ENCODE measurements at regions not wholly inside any gene's neighbourhood (a gene's known extent, or its start where the extent isn't known, plus 50 kb on each side); places are given as distances from the start of the nearest gene placed in this dataset.

DNA sequence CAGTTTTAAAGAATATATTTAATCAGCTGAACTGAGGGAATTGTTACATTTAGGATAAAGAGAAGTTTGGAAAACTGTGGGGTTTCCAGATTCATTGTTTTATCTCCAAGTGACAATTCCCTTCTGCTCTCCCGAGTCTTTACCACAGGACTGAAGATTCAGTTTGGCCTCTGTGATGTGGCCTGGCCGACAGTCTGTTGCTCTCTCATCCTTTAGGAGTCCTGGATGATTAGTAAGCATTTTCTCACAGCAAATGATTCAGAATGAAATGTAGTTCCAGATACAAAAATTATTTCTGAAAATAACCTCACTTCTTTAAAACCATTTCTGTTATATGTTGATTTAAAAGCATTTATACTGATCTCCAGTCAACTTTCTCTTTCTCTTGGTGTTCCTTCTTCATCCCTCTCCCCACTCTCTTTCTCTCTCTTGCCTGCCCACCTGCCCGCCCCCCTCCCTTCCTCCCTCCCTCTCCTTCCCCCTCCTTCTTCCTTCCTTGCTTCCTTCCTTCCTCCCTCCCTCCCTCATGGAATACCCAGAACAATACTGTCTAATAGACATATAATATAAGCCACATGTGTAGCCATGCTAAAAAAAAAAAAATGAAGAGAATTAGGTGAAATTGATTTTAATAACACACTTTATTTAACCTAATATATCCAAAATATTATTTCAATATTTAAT is 254.9 kb downstream of the PRL start:
- DNase-seq (ENCODE audit: low read depth in 4 of 4, low spot score in 3 of 4), result no peak

DNA sequence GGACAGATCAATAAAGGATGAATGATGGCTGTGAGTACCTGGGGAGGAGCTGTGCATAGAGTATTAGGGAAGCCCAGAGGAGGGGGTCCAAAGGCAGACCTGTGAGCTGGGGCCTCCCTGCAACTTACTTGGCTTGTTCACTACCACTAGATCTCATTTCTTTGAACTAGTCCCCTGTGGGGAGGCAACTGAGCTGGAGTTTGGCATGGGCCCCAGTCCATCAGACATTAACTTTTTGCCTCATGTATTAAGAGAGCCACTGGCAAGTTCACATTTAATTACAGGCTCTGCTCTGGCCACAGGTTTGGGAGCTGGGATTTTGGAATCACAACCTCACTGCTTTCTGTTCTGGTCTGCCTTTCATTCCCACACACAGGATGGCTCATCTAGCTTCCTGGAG is 254.1 kb downstream of the PRL start:
- no peak for DNase-seq (ENCODE audit: low read depth in 4 of 4, low spot score in 3 of 4)

DNA sequence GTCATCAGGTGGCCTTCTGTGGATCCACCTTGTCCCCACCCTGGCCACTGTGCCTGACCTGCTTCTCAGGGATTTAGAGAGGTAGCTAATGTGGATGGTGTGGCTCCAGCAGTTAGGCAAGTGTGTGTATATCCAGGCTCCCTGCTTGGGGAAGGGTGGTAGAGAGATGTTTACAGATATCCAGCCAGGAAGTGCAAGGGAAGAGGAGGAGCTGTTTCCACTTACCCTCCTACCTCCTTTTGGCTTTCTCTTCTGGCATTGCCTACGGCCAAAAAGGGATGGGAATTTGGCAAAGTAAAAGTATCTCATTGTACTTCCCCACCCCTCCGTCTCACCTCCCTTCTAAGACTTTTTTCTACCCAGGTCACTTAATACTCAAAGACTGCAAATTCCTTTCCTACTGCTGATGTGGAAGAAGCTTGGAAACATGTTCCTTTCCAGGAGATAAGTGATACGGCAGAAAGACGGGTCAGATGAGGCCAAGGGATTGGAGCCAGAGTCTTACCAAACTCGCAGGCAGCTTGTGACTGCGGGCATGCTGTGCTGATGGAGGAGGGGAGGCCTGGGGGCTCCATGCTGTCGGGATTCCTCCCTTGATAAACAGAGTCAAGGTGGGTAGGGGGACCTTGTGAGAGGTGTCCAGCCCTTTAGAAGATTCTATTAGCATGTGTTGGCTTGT is 253.4 kb downstream of the PRL start:
- DNase-seq (ENCODE audit: low read depth in 4 of 4, low spot score in 3 of 4), result no peak

DNA sequence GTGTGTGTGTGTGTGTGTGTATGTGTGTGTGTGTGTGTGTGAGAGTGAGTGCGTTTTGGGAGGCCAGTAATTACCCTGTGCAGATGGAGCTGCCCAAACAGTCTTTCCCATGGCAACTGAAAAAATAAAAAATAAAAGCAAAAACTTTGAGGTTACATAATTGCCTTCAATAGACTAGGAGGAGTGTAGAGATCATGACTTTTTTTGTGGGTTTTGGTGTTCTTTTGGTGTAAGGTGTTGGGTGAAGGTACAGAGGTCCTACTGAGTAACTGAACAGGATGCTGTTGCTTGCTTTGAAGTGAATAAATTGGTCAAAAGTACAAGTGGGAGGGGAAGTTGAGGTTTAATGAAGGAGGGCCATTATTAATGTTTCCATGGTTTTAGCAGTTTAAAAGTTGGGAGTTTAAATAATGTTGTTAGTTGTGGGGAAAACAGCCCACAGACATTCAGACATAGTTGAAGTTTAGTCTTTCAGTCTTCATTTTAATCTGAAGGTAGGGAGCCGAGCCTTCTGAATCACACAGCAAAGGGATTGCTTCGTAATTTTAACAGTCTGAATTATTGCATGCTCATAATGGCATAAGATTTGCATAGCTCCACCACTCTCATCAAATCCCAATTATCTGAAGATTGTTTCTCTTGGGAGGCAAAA is 251.4 kb downstream of the PRL start:
- no peak for DNase-seq (ENCODE audit: low read depth in 4 of 4, low spot score in 3 of 4)

DNA sequence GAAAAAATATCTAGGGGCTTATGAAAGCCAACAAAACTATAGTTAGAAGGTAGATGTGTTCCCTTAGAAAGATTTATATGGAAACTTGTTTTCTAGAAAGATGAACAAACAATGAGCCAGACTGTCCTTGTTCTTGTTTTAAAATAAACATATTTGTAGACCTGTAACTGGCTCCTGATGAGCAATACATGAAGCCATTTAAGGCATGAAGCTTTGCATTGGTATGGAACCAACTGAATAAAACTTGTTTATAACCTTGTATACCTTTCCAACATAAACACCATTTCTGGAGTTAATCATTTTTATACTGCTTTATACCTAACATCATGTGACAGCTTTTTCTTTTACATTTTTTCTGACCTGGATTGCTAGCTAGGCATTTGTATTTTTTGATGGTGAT is 247.8 kb downstream of the PRL start:
- no peak for DNase-seq (ENCODE audit: low read depth in 4 of 4, low spot score in 3 of 4)

DNA sequence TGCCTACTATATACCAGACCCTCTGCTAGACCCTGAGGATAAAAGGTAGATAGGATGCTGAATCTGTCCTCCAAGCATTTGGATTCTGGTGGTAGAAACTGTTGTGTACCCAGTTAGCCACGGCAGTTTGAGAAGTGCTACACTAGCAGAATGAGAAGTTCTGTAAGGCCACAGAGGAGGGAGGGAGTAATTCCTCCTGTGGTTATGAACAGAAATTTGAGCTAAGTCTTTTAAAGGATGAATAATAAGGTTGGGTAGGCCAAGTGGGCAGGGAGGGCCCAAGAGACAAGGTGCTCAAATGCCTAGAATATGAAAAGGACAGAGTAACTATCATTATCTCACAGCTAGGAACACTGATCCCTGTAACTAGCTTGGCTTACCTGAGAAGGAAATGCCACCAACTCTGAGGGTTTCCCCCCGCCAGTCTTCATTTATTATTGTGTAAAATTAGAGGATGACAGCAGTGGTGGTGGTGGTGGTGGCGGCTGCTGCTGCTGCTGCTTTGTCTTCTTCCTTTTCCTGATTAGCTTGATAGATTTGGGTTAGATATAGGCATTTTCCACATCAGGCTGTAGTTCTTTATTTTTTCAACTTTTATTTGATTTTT is 243.3 kb downstream of the PRL start:
- no peak for DNase-seq (ENCODE audit: low read depth in 4 of 4, low spot score in 3 of 4)

DNA sequence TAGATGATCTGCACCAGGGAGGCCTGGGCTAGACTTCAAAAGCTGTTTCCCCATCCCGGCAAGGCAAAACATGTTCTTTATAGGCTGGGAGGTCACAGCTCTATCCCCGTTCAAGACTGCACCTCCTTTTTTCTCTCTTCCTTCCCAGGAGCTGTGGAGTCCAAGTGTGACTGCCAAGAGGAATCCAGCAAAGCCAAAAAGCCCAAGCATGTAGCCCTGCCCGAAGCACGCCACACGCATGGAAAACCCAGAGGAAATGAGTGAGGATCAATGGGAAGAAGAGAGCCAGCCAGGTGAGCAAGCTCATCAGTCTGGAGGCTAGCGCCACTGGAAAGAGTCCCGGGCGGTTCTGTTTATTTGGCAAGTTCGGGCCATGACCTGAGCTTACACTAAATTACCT is 240.4 kb downstream of the PRL start:
- no peak for DNase-seq (ENCODE audit: low read depth in 4 of 4, low spot score in 3 of 4)

DNA sequence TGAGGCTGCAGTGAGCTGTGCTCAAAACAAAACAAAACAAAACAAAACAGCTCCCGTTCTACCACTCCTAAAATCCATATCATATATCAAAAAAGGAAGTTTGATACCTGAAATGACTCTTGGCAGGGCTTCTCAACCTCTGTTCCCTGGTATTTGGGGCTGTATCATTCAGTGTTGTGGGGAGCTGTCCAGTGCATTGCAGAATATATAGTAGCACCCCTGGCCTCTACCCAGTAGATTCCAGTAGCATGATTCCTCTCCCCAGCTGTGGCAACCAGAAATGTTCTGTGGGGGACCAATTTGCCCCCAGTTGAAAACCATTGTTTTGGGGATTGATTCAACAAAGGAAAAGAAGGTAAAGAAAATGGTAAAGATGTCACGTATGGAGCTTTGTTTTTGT is 238.9 kb downstream of the PRL start:
- DNase-seq (ENCODE audit: low read depth in 4 of 4, low spot score in 3 of 4), result no peak

DNA sequence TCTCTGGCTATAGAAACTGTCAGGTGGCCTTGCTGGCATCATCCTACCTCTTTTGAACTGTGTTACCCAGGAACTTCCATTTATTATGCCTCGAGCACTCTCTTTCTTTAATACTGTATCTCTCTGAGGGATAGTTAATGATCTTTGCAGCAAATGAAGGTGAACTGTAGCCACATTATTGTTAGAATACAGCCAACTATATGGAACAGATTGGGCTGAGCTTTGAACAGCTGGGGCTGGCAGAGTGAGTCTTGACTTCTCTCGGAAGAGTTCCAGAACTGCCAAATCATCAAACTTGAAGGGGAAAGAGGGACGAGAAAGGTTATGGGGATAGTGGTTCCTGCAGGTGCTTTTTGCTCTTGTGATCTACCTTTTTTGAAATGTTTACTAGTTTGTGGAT is 237.7 kb downstream of the PRL start:
- DNase-seq (ENCODE audit: low read depth in 4 of 4, low spot score in 3 of 4), result no peak

DNA sequence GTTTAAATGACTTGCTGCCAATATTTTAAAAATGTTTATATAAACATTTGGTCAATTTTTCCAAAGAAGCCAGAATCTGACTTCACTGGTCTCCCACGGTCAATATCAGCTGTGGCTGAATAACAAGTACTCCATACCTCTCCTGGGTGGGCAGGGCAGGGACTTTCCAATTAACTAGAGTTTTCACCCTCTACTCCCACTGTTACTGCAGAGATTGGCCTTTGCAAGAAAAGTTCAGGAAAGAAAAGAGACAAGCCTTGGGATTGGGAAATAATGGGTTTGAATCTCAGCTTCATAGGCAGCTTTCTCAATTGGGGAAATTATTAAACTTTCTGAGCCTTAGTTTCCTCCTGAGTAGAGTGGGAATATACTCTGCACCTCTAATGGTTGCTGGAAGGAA is 236.9 kb downstream of the PRL start:
- no peak for DNase-seq (ENCODE audit: low read depth in 4 of 4, low spot score in 3 of 4)

DNA sequence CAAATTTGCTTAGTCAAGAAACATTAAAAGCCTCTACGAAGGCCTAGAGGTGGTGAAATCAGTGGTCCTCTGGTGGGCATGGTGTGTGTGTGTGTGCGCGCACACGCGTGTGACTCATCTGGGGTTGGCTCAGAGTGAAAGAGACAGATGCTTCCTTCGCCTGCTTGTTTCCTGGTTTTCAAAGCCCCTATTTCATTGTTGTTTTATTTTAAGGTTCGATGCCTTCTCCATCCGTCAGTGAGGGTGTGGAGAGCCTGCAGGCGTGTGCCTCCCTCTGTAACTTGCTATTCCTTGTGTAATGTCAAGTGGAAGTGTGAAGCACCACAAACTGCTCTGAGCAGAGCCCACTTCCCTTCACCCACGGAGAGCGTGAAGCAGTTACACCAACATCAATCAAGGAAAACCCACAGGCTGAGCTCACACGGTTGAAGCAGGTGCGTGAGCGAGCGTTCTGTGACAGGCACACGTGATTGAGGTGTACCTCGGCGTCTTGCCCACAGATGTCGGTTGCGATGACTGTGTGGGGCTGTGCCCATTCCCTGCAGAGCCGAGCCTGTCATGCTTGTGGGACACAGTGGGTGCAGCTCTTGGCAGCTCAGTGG is 233.9 kb downstream of the PRL start:
- DNase-seq (ENCODE audit: low read depth in 4 of 4, low spot score in 3 of 4), result no peak

DNA sequence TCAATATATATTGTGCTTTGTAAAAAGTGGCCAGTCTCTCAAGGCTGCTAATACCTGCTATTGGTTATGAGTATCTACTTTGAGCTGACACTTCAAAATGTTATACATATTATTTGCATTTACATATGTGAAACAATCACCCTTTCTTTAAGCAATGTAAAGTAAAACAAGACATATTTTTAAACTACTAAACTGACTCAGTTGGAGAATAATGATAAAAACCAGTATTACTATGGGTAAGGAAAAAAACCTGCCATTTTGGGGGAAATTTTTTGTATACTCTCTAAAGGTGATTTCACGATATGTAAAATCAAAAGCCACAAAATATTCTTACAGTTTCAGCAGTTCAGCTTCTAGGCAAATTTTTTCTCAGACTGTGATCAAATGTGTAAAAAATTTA is 232.3 kb downstream of the PRL start:
- no peak for DNase-seq (ENCODE audit: low read depth in 4 of 4, low spot score in 3 of 4)

DNA sequence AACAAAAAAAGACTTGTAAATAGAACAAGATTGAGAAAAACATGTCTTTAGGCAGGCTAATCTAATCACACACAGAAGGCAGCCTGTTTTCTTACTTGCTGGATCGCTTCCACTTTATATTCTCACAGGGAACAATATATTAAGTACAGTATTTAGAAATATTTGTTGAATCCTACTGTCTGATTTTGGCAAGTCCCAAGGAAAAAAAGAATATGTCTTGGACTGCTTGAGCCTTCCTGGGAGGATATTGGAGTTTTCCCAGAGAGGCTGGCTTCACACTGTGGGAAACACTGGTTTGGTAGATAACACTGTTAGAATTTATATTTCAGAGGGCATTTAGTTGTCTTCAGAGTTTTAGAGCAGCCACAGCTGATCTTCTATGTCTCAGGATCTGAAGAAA is 229.7 kb downstream of the PRL start:
- peak in 1 of 4 donors; percentile 40 for DNase-seq (ENCODE audit: low read depth in 4 of 4, low spot score in 3 of 4)

DNA sequence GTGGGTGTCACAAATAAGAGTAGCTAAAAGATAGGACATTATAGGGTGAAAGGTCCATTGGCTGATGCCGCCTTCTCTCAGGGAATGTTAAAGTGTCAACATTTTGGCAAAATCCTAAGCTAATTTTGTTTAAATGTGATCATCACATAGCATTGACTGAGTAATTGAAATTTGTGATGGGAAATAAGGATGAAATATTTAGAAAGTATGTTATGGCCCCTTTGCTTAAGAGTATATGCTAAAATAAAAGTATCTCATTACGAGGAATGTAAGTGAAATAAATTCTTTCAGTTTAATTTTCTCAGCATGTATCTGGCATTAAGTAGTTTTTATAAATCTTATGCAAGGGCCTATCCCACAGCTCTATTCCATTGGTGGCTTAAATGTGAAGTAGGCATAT is 229.2 kb downstream of the PRL start:
- no peak for DNase-seq (ENCODE audit: low read depth in 4 of 4, low spot score in 3 of 4)

DNA sequence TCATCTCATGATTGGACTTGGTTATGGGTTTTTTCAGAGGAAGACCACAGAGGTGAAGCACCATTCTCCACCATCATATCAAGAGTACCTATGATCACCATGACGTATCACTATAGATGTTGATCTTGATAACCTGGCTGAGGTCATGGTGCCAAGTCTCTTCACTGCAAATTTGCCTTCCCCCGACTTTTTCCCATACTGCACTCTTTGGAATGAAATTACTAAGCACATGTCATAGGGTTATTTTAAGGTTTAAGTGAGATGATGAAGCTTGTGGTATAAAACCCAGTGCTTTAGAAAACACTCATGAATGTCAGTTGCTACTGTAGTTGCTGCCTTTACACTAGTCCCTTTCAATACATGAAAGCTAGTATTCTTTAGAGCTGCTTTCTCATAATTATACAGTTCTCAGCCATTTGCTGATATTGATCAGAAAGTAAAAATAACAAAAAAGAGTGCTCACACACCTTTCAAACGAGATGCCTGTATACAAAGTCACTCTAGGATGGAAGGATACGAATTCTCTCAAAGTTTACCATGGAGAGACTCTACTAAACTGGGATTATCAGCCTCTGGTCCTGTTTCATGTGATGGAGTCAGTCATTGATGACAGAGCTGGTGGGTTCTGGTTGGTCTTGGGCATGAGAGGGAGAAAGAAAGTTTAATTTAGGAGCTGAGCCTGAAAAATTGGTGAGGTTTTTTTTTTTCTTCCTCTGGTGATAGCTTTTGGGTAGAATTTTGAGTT is 228.1 kb downstream of the PRL start:
- no peak for DNase-seq (ENCODE audit: low read depth in 4 of 4, low spot score in 3 of 4)

DNA sequence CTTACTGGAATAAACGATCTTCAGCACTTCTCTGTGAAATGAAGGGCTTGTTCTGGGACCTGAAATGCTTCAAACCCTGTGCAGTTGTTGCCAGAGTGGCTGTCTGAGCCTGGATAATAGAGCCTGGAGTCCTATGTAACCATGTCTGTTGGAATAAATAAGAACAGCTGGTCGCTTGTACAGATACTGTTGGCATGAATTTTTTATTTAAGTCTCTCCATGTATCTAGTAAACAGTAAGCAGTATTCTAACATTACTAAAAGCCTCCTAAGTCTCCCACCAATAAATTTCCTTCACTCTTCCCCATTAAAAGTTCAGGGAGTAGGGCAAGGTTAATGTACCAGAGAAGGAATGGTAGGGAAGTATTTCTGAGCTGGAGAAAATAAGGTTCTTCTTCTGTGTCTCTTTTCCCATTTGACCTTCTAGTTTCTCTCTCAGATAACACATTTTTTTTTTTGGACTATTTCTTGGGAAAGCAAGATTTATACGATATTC is 227.5 kb downstream of the PRL start:
- DNase-seq (ENCODE audit: low read depth in 4 of 4, low spot score in 3 of 4), result peak in 1 of 4 donors; percentile 71

DNA sequence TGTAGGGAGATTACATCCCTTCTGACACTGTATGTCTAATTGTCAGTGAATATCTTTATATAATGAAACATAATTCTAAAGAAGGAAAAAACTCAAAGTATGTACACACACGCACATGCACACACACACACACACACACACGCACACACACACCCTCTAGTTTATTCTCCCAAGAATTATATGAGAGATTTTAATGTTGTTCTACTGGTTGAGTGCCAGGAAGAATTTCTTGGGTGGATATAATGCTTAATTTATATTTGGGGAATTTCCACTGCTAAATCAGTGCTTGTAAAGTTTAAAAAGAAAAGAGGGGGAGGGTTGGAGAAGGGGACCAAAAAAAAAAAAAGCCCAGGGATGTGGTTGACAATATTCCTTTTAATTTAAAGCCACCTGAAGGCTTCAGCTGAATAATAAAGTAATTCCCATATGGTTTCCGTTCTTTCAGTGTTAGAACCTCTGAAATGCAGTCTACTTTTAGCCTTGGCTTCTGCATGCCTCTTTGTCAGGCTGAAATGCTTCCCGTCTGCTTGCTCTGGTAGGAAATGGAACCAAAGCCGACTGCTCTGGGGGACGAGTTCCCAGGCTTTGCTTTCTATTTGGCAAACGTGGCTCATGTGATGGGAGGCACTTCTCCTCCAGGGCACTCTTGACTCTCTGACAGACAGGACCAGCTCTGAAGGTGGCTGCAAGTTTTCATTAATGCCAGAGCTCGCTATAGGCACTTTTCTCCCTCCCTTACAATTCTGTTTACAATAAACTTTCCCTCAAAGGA is 225.4 kb downstream of the PRL start:
- peak; percentile 50 to 72 (median 65) for DNase-seq (ENCODE audit: low read depth in 4 of 4, low spot score in 3 of 4)

DNA sequence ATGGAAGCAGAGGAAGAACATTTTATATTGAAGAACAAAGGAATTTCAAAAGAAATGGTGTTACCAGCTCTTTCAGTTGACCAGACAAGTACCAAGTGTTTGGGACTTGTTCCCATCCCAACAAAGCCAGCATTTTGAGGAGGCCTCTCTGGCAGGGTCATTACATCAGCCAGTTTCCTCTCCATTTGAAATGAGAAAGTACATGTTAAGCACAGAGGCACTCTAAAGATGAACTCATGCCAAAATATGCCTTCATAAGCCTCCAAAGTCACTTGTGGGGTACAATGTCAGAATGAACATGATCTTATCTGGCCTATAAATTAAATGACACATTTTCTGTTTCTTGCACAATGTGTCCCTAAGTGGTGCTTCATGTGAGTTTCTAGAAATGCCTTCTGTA is 223.9 kb downstream of the PRL start:
- DNase-seq (ENCODE audit: low read depth in 4 of 4, low spot score in 3 of 4), result no peak

DNA sequence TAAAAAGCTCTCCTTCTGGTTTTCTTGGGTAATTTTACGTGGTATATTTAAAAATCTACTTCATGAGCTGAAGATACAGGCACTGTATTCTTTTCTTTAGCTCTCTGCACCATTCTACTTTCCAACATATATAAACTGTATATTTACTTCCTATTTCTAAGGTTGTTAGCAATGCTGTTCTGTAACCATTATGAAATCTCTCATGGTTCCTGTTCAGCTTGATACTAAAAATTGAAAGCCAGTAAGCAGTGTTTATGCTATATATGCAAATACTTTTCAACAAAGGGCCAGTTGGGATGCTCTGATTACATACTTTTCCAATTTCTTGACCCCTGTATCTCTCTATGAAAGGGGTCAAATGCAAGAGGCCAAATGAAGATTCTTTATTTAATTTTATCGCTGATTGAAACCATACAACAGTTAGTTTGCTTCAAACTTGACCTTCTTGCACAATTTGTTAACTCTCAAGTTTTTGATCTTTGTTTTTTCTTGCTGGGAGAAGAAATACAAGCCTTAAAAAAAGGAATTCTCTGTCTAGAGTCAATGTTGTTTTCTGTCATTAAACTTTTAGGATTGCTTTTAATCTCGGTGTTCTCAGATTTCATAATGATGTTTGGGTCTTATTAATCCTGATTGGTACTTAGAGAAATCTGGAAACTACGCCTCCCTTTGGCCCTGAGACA is 223.2 kb downstream of the PRL start:
- DNase-seq (ENCODE audit: low read depth in 4 of 4, low spot score in 3 of 4), result no peak
